GM18505 (cell line): ENCODE measurements at regions not wholly inside any gene's neighbourhood (a gene's known extent, or its start where the extent isn't known, plus 50 kb on each side); places are given as distances from the start of the nearest gene placed in this dataset.

Source experiments
- ATAC-seq: cut with Tn5 transposase; IDR thresholded peaks from one replicate; pipeline ENCODE4 v1.9.1; 2021; ENCODE audit not compliant: unreplicated experiment
- POLR2A ChIP-seq: IDR thresholded peaks from 4 replicates; pipeline ENCODE4 v1.6.1; 2011; ENCODE audit warnings: borderline replicate concordance; ENCODE audit not compliant: insufficient read depth, insufficient read length; ENCODE audit errors: extremely low read depth

DNA sequence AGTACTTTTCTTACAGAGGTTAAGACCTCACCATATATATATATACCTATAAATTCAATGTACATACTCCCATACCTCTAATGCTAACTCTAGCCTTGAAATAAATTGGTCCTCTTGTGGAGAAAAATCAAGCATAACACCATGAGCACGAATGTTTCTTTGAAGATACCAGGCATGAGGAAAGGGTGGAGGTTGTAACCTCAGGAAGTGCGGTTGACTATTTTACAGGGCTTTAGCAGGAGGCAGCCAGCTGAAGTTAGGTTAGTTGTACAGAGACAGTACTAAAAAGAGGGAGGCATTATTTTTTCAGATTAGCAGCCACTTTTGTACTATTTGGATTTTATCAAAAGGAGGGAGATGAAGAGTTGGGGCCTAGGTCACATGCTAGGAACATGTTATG, 767.0 kb downstream of the OTOL1 start:
- TF ChIP-seq POLR2A, result no peak
- ATAC-seq, result no peak

DNA sequence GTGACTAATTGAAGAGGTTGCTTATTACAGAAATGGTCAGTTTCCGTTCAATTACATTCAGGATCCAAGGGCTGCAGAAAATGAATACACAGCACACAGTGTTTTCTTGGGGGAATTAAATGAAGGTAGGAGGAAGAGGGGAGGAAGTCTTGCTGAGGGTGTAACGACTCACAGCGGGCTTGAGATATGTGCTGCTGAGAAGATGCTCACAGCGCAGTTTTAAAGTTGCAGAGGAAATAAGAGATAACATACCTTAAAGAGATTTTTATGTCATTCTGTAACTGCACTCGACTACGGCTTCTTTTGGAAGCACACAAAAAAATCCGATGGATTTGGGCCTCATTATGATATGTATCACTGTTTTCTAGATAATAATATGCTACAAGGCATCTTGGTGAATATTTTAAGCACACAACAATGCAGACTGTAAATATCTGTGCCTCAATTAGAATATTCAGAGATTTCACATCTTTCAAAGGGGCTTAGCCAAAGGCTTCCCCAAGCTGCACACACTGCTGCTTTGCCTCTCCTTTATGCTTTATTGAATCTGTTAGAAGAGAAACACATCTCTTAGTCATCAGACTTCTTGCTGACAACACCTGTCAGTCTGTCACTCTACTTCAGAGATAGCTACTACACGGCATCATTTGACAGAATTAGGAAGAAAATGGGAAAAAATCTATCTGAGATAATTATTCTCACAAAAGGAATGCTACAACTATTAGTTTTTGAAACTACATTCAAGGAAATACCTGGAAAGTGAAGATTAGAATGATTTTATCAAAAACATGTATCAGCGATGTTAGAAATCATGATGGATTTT, 773.2 kb downstream of the OTOL1 start:
- TF ChIP-seq POLR2A, result no peak
- ATAC-seq, result no peak

GRCh38 chr3:162274070-162274469, 777.5 kb downstream of the OTOL1 start:
- TF ChIP-seq POLR2A, result no peak
- no peak for ATAC-seq

DNA sequence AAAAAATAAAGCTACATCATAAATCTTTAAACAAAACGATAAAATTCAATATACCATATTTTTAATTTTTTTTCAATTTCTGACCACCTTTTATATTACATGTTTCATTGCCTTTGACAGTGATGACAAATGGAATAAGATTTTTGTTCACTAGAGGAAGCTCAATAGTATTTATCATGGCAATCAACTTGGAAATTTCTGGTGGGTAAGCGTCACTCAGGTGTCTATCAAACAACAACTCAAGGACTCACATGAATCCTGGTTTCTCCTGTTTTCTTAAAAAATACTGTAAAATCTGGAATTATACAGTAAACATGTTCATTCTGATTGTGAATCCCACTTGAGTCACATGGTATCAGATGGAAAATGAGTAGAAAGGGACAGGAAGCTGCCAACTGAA, 782.2 kb downstream of the OTOL1 start:
- no peak for TF ChIP-seq POLR2A
- ATAC-seq, result no peak

- TF ChIP-seq POLR2A, result no peak
Measured at GRCh38 chr3:162285259-162285658, 788.7 kb downstream of the OTOL1 start.

GRCh38 chr3:162287600-162287999, 791.0 kb downstream of the OTOL1 start:
- TF ChIP-seq POLR2A, result no peak

More at GRCh38 chr3:162285259-162285658, 788.7 kb downstream of the OTOL1 start:
- no peak for ATAC-seq

DNA sequence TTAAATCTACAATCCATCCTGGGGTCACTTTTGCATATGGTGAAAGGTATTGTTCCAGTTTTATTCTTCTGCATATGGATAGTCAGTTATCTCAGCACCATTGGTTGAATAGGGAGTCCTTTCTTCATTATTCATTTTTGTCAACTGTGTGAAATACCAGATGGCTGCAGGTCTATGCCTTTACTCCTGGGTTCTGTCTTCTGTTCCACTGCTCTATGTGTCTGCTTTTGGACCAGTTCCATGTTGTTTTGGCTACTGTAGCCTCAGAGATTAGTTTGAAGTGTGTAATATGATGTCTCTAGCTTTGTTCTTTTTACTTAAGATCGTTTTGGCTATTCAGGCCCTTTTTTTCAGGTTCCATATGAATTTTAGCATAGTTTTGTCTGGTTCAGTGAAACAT, 795.8 kb downstream of the OTOL1 start:
- TF ChIP-seq POLR2A, result no peak
- no peak for ATAC-seq

More at GRCh38 chr3:162287600-162287999, 791.0 kb downstream of the OTOL1 start:
- no peak for ATAC-seq

GRCh38 chr3:162295323-162295983, 798.8 kb downstream of the OTOL1 start:
- ATAC-seq, result no peak

GRCh38 chr3:162302983-162303624, 806.5 kb downstream of the OTOL1 start:
- no peak for ATAC-seq
- no peak for TF ChIP-seq POLR2A

More at GRCh38 chr3:162295323-162295983, 798.8 kb downstream of the OTOL1 start:
- no peak for TF ChIP-seq POLR2A

GRCh38 chr3:162317046-162317445, 820.4 kb downstream of the OTOL1 start:
- TF ChIP-seq POLR2A, result no peak
- ATAC-seq, result no peak

GRCh38 chr3:162328649-162329048, 832.0 kb downstream of the OTOL1 start:
- ATAC-seq, result no peak
- TF ChIP-seq POLR2A, result no peak

DNA sequence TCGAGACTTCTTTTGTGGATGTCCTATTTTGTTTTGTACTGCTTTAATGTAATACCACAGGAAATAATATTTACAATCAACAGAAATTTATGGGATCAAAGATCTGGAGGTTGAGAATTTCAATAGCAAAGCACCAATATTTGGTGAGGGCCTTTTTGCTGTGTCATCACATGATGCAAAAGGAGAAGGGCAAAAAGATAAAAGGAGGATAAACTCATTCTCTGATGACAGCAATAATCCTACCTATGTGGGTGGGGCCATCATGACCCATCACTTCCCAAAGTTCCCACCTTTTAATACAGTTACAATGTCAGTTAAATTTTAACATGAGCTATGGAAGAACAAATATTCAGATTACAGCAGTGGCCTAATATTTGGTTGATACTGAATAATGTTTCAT, 832.9 kb downstream of the OTOL1 start:
- no peak for ATAC-seq
- no peak for TF ChIP-seq POLR2A

DNA sequence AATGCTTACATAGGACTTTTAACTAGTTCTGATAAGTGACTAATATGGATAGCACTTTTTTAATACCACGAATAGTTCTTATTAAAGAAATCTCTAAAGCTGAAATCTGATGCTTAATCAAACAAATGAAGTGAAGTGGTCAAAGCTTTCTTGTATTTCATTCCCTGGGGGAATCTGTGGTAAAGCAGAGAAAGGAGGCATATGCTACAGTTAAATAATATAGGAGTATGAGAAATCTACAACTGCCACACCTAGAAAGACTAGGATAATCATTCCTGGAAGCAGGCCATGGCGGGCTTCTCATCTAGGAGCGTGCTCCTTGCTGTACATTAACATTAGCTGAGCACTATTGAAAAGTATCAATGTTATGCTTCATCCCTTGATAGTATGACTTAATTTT, 835.7 kb downstream of the OTOL1 start:
- no peak for TF ChIP-seq POLR2A
- no peak for ATAC-seq
